ENCODE measurements at regions not wholly inside any gene's neighbourhood (a gene's known extent, or its start where the extent isn't known, plus 50 kb on each side); places are given as distances from the start of the nearest gene placed in this dataset.

- TF ChIP-seq ZNF462 (CRISPR knock-in tag; IDR thresholded peaks at IDR 0.05) (no peak), EZH2phosphoT487 (IDR thresholded peaks at IDR 0.05; ENCODE audit: unreplicated experiment) (no peak), ZNF114 (CRISPR knock-in tag; IDR thresholded peaks at IDR 0.05) (no peak), STAT1 (IDR thresholded peaks at IDR 0.05; ENCODE audit: unreplicated experiment) (no peak), NANOG (IDR thresholded peaks at IDR 0.05; ENCODE audit: borderline replicate concordance) (no peak), EZH2 (IDR thresholded peaks at IDR 0.05; ENCODE audit: low read depth, unreplicated experiment) (no peak), JUNB (IDR thresholded peaks at IDR 0.05; ENCODE audit: unreplicated experiment) (no peak), POLR2AphosphoS5 (IDR thresholded peaks at IDR 0.05; ENCODE audit: low read depth) (no peak)
These were observed 673.9 kb downstream of the FLRT2 start (continued) for GRCh38 chr14:86203843-86204242.

GRCh38 chr14:86196471-86196870 lies 666.5 kb downstream of the FLRT2 start:
- no peak overlapping the region for H3K4me3 Mint-ChIP-seq
- H3K27ac ChIP-seq (ENCODE audit: low read depth) = no peak overlapping the region
- peaks cover 2% of the 10 kb centered on the region for H3K27me3 Mint-ChIP-seq (ENCODE audit: insufficient read depth, low read depth, poor library complexity)
- peaks cover 10% of the 10 kb centered on the region; the same call in 2 of the 3 replicates for H3K9me3 Mint-ChIP-seq
- no peaks in the 10 kb centered on the region for H3K4me1 ChIP-seq (ENCODE audit: insufficient read depth)
- no peaks in the 10 kb centered on the region for H3K9me2 ChIP-seq (ENCODE audit: insufficient read depth)
- no peak overlapping the region for H2AFZ ChIP-seq
- H3K79me2 ChIP-seq (replicated peaks; ENCODE audit: insufficient read depth) = no peaks in the 10 kb centered on the region
- H3K4me2 ChIP-seq = no peak overlapping the region
- ATAC-seq (no peak), DNase-seq (ENCODE audit: low spot score) (no peak)
- H3K36me3 Mint-ChIP-seq (ENCODE audit: low read depth) = no peaks in the 10 kb centered on the region
- no peaks in the 10 kb centered on the region for H3K36me3 ChIP-seq (ENCODE audit: insufficient read depth)
- H4K20me1 ChIP-seq (replicated peaks; ENCODE audit: insufficient read depth) = no peaks in the 10 kb centered on the region
- H3K27me3 ChIP-seq (ENCODE audit: insufficient read depth) = no peaks in the 10 kb centered on the region
- TF ChIP-seq CREB1 (CRISPR knock-in tag; IDR thresholded peaks at IDR 0.05; ENCODE audit: low read depth) (no peak), CTCF (conservative IDR thresholded peaks at IDR 0.05; ENCODE audit: low read depth in 2 of 2) (no peak), EZH2 (IDR thresholded peaks at IDR 0.05; ENCODE audit: low read depth, unreplicated experiment) (no peak), EZH2phosphoT487 (IDR thresholded peaks at IDR 0.05; ENCODE audit: unreplicated experiment) (no peak), REST (IDR thresholded peaks at IDR 0.05; ENCODE audit: unreplicated experiment) (no peak), JUNB (IDR thresholded peaks at IDR 0.05; ENCODE audit: unreplicated experiment) (no peak)
- H3K4me3 ChIP-seq = no peak overlapping the region
- H3F3A ChIP-seq (replicated peaks; ENCODE audit: low read depth) = no peaks in the 10 kb centered on the region
- no peaks in the 10 kb centered on the region for H3K4me1 Mint-ChIP-seq
- no peak overlapping the region for H3K27ac Mint-ChIP-seq

Measured in GM23338 (cell line).